Right forelimb (tissue), 1 donor: ENCODE measurements at regions not wholly inside any gene's neighbourhood (a gene's known extent, or its start where the extent isn't known, plus 50 kb on each side); places are given as distances from the start of the nearest gene placed in this dataset.
"Not testable (repeated sequence)": the region's sequence is repeated elsewhere in the genome, so short reads cannot be mapped to it uniquely, and the experiment has no call there.

ENCODE experiments used
- DNase-seq: peaks from one replicate; pipeline ENCODE4 v3.0.0-alpha.2; 2018

DNA sequence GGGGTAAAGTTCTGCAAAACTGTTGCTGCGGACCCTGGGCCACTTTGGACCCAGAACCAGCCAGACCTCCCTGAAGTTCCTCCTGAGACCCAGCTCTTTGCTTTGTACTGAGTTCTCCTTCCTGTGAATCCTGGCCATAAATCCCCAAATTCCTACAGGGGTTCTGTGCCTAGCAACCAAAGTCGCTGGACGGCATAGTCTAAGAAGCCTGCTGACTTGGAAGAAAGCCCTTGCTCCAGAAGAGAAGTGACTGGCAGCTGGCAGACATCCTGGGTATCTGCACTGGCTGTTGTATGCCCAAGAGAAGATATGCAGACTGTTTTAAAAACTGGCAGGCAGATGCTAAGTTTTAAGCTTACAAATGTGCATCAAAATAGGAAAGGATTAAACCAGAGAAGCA is 99.9 kb upstream of the SLC24A4 start:
- DNase-seq, result no peak

DNA sequence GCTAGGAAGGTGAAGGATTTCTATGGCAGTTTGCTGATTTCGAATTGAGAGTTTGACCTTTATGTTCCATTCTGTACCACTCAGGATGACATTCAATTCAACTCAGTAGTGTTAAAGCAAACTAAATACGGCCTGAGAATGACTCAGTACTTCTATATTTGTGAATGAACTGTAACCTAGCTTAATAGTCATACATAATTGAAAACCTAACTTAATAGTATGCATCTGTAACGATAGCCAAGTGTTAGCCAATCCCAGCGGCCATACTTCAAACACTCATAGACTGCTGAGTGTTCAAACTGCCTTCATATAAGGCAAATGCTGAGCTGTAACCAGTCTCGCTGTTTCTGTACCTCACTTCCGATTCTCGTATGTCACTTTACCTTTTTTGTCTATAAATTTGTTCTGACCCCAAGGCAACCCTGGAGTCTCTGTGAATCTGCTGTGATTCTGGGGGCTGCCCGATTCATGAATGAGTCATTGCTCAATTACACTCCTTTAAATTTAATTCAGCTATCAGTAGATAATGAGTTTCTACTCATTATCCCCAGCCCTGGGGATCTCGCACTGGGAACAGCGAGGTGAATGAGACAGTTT is 98.5 kb upstream of the SLC24A4 start:
- DNase-seq, result no peak

DNA sequence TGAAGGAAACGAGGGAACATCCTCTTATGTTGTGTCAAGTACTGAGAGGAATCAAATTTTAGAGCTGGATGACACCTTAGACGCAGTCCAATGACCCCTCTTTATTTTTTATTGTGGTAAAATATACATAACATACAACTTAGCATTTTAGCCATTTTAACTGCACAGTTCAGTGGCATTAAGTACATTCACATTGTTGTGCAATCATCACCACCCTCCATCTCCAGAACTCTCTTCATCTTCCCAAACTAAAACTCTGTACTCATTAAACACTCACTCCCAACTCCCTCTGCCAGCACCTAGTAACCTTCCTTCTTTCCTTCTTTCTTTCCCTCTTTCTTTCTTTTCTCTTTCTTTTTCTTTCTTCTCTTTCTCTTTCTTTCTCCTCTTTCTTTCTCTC is 97.2 kb upstream of the SLC24A4 start:
- DNase-seq, result no peak

DNA sequence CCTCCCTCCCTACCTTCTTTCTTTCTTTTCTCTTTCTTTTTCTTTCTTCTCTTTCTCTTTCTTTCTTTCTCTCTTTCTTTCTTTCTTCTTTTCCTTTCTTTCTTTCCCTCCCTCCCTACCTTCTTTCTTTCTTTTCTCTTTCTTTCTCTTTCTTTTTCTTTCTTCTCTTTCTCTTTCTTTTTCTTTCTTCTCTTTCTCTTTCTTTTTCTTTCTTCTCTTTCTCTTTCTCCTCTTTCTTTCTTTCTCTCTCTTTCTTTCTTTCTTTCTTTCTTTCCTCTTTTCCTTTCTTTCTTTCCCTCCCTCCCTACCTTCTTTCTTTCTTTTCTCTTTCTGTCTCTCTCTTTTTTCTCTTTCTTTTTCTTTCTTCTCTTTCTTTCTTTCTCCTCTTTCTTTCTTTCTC is 96.8 kb upstream of the SLC24A4 start:
- DNase-seq, result not testable (repeated sequence)

DNA sequence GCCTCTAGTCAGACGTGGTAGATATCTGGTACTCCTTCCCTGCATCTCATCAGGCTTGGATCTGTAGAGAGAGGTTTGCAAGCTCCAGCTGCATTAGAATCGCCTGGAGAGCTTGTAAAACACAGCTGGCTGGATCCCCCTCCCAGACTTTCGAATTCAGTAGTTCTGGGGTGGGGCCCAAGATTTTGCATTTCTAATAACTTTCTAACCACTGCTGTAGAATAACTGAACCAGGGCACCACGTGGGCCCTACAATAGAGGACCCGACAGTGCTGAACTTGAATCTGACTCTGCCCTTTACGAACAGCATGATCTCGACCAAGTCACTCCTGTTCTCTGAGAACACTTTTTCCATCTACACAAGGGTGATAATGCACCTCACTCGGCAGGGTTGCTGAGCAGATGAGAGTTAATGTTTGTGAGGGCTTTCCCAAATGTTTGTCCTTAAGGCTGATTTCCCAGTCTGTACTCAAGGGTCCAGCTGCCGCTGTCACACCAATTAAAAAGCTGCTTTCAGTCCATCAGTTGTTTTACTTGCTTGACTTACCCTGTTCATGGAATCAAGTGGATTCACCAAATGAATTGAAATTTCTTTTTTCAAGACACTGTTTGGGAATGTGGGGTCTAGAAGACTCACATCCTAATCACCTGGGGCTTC is 86.6 kb upstream of the SLC24A4 start:
- DNase-seq, result no peak

DNA sequence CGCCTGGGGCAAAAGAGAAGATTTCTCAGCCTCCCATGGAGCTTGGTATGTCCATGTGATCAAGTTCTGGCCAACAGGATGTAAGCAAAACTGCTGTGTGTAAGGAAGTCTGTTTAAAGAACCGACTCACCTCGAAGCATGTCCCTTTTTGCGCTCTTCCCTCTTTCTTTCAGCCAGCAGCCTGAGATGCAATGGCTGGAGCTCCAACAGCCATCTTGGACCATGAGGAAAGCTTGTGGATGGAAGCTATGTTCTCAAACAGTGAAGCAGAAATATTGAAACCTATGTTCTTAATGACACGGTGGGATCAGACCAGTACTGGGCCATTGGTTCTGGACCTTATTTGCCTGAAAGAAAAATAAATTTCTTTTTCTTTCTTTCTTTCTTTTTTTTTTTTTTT is 82.3 kb upstream of the SLC24A4 start:
- DNase-seq, result no peak

DNA sequence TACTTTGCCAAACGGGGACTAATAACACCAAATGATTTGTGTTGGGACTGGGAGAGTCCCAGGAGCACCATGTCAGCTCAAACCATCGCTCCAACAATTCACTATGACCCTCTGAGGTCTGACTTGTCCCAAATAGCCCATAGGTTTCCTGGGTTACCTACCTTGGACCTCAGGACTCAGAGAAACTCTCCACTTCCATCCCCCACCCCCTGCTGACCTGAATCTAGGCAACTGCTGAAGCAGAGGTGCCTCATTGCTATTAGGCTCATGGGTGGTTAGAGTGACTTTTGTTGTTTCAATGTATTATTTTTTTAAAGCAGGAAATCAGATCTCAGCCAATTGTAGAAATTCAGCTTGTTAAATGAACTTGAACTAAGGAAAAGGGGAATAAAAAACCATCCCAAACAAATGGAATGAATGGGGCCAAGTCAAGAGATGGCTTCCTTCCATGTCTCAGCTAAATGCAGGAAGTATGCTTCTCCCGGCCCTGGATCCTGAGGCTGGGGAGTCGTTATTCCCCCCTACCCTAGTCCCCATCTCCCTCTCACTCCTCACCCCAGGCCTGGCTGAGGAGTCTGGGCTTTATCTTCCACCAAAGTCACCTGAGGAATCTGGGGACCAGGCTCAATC is 80.9 kb upstream of the SLC24A4 start:
- DNase-seq, result no peak

DNA sequence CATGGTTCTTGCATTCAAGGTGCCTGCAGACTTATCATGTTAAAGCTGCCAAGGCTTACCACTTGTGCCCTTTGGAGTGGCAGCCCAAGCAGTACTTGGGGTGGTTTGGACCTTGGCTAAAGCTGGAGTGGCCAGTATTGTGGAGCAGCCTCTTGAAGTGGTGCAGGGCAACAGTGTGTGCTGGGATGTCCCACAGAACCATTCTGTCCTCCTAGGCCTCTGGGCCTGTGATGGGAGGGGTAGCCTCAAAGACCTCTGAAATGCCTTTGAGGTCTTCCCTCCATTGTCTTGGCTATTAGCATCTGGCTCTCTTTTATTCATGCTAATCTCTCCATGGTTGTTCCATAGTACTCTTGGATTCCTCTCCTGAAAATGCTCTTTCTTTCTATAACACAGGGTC is 78.2 kb upstream of the SLC24A4 start:
- DNase-seq, result no peak

DNA sequence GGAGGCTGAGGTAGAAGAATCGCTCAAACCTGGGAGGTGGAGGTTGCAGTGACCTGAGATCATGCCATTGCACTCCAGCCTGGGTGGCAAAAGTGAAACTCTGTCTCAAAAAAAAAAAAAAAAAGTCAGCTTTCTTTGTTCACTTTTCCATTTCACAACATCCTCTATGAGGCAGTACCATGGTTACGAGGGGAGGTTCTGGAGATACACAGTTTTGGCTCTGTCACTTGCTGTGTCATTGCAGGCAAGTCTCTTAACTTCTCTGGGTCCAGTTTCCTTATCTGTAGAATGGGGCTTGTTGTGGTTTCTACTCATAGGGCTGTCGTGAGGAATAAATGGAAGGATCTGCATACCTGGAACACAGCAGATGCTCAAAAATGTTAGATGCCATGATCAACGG is 75.6 kb upstream of the SLC24A4 start:
- DNase-seq, result no peak

DNA sequence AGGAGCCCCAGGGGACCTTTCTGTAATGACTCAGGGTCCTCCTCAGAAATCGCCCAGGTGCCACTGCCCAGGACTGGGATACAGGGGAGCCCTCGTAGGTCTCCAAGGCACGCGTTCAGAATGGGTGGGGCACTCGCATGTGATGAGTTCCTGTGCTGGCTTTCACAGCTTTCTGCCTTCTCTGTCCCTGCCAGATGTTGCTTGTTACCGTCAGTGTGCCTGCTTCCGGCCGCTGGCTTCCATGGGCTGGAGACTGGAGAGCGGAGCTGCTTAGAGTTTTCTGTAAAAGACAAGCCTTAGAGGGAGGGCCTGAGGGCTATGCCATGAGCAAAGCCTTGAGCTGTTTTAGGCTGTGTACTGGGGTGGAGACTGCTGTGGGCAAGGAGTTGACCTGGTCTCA is 75.0 kb upstream of the SLC24A4 start:
- DNase-seq, result no peak

DNA sequence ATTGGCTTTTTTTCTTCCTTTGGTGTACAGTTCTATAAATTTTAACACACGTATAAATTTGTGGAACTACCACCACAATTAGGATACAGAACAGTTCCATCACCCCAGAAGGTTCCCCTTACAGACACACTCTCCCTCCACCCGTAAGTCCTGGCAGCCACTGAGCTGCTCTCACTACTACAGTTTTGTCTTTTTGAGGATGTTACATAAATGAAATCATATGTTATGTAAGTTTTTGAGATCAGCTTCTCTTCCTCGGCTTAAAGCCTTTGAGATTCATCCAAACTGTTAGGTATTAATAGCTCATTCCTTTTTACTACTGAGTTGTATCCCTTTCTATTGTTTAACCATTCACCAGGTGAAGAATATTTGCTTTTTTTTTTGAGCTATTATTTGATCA is 74.3 kb upstream of the SLC24A4 start:
- DNase-seq, result no peak

DNA sequence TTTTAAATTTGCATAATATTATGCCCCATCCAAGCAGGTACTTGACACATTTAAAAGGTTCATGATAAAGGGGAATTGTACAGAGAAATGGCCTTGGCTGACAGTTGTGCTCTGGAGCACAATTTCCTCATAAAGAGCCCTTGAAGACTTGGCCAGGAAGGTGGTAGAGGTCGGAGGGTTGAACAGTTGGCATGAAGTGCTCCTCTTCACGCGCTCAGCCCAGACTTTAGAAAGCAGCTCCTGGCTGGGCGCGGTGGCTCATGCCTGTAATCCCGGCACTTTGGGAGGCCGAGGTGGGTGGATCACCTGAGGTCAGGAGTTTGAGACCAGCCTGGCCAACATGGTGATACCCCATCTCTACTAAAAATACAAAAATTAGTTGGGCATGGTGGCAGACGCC is 72.6 kb upstream of the SLC24A4 start:
- DNase-seq, result not testable (repeated sequence)

DNA sequence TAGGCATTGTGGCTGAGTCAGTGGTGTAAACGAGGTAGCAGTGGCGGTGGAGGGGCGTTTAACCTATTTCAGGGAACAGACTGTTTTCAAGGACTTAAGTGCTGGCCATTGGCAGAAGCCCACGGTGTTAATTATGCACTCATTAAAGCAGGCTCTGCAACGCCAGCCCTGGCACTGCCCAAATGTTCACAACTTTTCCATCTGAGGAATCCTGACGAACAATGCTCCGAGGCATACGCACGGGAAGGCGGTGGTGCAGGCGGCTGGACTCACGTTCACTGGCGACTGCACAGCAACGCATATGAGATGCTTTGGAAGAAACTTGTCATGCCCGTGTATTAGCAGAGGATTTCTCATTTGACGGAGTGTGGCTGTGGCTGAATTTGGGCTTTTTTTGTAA is 70.6 kb upstream of the SLC24A4 start:
- no peak for DNase-seq

DNA sequence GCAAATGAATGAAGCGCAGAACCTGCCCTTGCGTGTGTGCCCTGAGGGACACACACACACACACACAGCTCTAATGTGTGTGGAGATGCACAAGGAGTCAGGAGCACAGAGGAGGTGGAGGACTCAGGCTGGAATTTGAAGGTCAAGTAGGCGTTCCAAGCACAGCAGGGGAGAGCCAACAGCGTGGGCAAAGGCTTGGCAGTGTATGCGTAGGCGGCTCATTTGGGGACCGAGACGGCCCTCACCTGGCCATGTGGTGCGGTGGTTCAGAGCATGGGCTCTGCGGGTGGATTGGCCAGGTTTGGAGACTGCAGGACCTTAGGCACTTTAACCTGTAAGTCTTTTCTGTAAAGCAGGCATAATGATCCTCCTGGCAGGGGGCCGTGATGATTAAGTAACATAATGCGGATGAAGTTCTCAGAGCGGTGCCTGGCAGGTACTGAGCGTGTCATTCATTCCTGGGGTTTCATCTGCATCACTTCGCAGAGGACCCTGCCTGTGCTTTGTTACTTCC is 69.5 kb upstream of the SLC24A4 start:
- no peak for DNase-seq

DNA sequence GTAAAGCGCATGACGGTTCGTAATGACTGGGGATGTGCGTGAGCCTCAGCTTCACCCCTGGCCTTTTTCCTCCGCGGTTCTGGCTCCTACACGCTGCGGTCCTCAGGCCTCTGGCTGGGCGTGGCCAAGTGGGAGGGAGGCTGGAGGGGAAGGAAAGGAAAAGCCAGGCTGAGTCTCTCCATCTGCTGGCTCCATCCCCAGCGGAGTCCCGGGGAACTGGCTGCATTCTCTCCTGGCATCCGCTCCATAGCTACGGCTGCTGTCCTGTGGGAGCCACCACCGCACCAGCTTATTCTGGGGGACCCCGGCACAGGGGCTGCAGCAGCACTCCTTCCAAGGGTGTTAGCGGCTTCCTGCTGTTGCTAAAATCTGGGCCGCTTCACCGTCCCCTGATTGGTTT is 68.2 kb upstream of the SLC24A4 start:
- DNase-seq, result peak; percentile 82

DNA sequence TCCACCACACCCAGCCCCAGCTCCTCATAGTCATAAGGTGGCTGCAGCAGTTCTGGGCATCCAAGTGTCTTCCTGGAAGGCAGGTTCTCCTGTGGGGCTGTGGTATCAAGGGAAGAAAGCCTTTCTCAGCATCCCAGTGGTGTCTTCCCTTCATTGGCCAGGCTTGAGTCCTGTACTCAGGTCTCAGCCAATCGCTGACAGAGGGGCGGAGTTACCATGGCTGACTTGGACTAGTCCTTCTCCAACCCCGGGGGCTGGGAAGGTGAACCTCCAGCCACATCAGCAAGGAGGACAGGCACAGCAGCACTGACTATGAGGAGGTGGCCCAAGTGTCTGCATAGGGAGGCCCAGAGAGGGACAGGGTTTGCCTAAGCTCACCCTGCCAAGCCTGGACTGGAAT is 64.0 kb upstream of the SLC24A4 start:
- DNase-seq, result no peak

DNA sequence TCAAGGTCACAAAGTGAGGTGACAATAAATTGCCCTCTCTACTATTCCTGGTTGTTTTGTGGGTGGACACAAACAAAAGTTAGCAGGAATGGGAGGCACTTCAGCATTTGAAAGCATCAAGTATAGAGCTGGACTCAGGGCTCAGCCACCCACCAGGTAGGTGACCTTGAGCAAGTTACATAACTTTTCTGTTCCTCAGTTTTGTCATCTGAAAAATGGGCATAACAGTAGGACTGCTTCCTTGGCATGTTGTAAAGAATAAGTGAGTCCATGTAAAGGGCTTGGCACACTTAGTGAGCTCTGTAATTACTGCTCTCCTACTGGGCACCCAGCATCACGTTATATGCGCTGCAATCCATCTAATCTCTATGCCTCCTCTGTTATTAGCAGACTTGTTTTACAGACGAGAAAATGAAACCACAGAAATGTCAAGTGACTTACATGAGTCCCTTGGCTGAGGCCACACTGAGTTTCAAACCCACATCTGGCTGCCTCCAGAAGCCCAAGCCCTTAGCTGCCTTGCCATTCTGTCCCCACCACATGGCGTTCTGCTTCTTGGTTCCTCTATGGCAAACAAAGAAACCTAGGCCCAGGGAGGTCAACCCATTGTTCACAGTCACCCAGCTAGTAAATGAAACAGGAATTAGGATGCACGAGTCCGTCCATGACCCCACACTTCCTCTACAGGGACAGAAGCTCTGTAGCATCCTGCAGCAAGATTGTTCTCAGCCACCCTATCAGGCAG is 63.2 kb upstream of the SLC24A4 start:
- DNase-seq, result no peak

DNA sequence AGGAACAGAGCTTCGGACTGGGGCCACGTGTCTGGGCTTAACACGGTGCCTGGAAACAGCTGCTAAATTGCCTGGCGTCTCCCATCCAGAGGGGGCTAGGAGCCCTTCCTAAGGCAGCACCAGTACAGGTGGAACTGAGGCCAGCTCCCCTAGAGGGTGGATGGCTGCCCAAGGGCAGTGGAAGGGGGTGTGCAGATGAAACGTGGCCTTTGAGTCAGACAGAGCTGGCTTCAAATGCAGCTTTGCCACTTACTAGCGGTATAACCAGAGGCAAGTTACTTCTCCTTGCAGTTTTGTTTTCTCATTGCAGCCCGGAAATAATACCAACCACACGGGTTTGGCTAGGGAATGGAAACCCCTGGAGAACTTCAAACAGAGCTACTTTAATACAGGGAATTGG is 59.3 kb upstream of the SLC24A4 start:
- no peak for DNase-seq

DNA sequence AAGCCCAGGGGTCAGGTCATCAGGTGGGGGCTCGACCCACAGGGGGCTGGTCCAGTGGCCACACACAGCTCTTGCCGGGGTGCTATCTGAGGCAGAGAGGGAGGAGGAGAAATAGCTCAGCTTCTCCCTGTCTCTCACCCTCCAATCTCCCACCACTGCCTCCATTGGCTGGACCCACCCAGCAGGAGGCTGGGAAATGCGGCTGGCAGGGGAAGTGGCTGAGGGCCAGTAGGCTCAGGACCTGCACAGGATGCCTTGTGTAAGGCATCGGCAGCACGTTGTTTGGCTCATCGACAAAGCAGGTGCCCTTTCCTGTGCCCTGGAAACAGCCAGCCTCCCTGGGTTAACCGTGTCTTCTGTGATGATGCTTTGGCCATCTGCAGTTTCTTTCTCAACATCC is 58.8 kb upstream of the SLC24A4 start:
- no peak for DNase-seq

DNA sequence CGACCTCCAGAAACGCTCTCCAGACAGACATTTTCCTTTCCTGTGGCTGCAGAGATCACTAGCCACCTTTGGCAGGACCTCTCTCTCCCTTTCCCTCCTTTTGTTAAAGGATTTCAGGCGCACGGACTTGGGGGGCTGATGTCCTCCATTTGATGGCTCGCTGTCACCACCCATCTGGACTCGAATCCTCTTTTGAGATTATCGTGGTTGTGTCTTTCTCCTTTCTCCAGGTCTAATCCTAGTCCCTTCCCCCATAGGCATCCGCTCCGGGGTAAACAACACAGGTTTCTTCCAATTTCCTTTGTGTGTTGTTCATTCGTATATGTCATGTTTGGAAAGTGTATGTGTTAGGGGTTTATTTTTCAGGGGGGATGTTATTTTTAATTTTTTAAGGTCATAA is 56.7 kb upstream of the SLC24A4 start:
- DNase-seq, result no peak
